GM13976 (cell line): ENCODE measurements at regions not wholly inside any gene's neighbourhood (a gene's known extent, or its start where the extent isn't known, plus 50 kb on each side); places are given as distances from the start of the nearest gene placed in this dataset.

Source experiments
- DNase-seq: peaks from one replicate; pipeline ENCODE4 v3.0.0; 2012; ENCODE audit warnings: low spot score
- in situ Hi-C: fragments of 300-500 bp; cut with MboI; formaldehyde crosslinking; loops from one replicate; pipeline ENCODE4 v1.12.0; 2022; ENCODE audit warnings: low sequenced_read_pairs, mixed read lengths, inconsistent platforms; ENCODE audit not compliant: unreplicated experiment
- TF ChIP-seq, protein P1 (sequence below): IDR thresholded peaks from 2 replicates; pipeline ENCODE4 v1.5.1; 2012; ENCODE audit warnings: borderline replicate concordance, mild to moderate bottlenecking; ENCODE audit not compliant: insufficient read depth; ENCODE audit errors: extremely low read depth, missing control alignments, control extremely low read depth

- TF ChIP-seq, protein P1, sequence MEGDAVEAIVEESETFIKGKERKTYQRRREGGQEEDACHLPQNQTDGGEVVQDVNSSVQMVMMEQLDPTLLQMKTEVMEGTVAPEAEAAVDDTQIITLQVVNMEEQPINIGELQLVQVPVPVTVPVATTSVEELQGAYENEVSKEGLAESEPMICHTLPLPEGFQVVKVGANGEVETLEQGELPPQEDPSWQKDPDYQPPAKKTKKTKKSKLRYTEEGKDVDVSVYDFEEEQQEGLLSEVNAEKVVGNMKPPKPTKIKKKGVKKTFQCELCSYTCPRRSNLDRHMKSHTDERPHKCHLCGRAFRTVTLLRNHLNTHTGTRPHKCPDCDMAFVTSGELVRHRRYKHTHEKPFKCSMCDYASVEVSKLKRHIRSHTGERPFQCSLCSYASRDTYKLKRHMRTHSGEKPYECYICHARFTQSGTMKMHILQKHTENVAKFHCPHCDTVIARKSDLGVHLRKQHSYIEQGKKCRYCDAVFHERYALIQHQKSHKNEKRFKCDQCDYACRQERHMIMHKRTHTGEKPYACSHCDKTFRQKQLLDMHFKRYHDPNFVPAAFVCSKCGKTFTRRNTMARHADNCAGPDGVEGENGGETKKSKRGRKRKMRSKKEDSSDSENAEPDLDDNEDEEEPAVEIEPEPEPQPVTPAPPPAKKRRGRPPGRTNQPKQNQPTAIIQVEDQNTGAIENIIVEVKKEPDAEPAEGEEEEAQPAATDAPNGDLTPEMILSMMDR, result no peak
- in situ Hi-C loops, result no loop called here
- no peak for DNase-seq
These were observed 68.5 kb upstream of the CLDN10 start for GRCh38 chr13:95484052-95484451.

DNA sequence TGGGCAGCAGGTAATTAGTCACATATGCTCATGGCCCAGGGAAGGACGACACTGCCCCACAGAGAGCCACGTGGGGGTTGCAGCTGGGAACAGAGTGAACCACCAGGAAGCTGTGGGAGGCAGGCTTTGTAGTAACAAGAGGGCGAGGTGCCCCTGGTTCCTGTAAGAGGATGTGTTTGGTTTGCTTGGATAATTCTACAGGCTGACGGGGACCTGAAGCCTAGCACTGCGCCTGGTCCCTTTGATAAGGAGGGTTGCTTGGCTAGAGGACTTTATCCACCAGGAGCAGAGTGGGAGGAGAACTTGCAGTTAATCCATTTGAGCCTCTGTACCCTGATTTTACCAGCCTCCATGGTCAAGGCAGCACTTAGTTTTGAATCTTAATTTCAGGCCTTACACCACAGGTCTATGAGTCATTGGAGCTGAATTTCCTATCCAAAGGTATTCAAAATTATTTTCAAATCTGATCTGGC lies 67.4 kb upstream of the CLDN10 start:
- TF ChIP-seq, protein P1, result no peak
- no peak for DNase-seq
- in situ Hi-C loops, result no loop called here

DNA sequence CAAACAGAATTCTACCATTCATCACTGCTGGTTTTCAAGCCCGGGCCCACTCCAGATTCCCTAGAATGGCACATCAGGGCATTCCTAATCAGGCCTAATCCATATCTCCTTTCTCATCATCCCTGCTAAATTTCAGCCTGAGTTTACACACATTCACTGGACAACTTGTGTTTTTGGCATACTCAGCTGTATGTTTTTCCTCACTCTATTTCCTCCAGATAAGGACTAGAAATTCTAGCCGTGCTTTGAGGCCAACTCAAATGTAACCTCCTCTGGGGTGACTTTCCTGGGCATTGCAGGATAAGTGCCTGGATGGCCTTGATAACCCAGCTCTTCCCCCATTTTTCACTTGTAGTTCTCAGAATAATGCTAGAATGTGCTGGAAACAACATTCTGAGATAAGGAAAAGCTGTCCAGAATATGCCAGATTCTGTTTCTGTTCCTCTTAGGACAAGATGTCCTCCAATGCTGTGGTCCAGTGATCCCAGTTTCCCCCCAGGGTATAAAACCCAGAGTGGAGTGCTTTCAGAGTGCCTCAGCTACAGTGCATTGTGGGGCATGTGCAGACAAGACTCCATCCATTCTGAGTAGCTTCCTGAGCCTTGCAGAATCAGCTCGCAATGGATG lies 66.9 kb upstream of the CLDN10 start:
- in situ Hi-C loops, result no loop called here
- TF ChIP-seq, protein P1, result no peak
- no peak for DNase-seq

DNA sequence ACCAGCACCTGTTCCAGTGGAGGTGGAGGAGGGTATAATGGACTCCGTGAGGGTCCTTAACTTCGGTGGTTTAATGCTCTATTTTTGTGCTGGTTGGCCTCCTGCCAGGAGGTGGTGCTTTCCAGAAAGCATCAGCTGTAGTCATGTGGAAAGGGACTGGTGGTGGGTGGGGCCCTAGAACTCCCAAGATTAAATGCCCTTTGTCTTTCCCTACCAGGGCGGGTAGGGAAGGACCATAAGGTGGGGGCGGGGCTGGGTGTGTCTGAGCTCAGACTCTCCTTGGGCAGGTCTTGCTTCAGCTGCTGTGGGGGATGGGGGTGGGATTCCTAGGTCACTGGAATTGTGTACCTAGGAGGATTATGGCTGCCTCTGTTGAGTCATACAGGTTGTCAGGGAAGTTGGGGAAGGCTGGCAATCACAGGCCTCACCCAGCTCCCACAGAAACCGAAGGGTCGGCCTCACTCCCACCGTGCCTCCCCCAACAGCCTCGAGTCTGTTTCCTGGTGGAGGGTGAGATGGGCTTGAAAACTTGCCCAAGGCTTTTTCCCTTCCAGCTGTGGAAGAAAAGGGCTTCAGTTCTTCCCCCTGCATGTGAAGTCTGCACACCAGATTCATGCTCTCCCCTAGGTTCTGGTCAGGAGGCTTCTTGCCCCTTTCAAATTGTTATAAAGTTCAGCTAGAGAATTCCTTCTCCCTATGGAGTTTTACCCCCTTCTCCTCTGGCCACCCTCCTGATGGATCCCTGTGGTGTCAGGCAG lies 60.3 kb upstream of the CLDN10 start:
- DNase-seq, result no peak
- TF ChIP-seq, protein P1, result no peak
- in situ Hi-C loops, result no loop called here

- TF ChIP-seq, protein P1, result peak; percentile 57
- peak; percentile 72 for DNase-seq
- in situ Hi-C loops, result no loop called here
These were observed 58.3 kb upstream of the CLDN10 start for GRCh38 chr13:95494082-95494681.

DNA sequence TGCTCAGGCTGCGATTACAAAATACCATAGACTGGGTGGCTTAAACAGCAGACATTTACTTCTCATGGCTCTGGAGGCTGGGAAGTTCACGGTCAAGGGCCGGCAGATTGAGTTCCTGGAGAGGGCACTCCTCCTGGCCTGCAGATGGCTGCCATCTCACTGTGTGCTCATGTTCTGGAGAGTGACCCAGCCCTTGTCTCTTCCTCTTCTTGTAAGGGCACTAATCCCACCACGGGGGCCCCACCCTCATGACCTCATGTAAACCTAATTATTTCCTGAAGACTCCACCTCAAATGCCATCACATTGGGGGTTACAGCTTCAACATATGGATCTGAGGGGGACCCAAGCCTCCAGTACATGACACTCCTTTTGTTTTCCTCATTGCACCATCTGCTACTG lies 56.0 kb upstream of the CLDN10 start:
- DNase-seq, result no peak
- TF ChIP-seq, protein P1, result no peak
- in situ Hi-C loops, result no loop called here
